NCI-H128 (cell line): ENCODE measurements at regions not wholly inside any gene's neighbourhood (a gene's known extent, or its start where the extent isn't known, plus 50 kb on each side); places are given as distances from the start of the nearest gene placed in this dataset.

ENCODE experiments used
- DNase-seq: peaks from one replicate; lab custom pipeline; 2025; ENCODE audit not compliant: unreplicated experiment; lab: John Stamatoyannopoulos, UW

DNA sequence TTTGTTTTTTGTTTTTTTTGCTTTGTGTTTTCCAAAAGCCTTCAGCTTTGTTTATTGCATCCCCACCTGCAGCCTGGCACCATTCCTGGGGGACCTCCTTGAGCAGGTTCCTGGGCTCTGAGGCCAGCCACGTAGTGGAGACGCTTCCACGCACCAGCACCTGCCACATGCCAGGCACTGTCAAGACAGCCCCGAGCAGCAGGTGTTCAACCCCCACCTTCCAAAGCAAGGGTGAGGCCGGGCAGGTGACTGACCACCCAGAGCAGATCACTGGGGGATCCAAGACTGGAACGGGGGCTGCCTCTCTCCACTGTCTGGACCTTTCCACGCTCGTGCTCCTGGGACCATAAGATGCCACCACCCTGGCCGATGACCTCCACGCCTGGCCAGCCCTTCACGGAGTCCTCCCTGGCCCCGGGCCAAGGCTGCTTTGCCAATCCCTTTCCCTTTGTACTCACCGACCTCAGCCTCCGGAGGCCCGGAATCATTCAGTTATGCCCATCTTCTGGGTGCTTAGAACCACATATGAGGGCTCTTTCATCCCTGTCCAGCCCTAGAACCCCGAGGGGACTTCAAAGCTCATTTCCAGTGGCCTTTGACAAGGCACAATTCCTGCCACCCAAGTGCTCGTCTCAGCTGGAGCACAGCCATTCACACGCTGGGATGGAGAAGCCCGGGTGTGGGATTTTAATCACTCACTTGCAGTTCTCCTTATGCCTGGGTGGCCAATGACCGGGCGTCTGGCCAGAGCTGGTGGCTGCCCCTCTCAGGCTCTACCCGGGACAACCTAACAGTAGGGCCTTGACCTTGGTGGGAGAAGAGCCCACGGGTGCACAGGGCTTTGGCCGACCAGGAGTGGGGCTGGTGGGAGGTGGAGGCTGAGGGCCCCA, 330.8 kb downstream of the NPHP4 start:
- DNase-seq: no peak

DNA sequence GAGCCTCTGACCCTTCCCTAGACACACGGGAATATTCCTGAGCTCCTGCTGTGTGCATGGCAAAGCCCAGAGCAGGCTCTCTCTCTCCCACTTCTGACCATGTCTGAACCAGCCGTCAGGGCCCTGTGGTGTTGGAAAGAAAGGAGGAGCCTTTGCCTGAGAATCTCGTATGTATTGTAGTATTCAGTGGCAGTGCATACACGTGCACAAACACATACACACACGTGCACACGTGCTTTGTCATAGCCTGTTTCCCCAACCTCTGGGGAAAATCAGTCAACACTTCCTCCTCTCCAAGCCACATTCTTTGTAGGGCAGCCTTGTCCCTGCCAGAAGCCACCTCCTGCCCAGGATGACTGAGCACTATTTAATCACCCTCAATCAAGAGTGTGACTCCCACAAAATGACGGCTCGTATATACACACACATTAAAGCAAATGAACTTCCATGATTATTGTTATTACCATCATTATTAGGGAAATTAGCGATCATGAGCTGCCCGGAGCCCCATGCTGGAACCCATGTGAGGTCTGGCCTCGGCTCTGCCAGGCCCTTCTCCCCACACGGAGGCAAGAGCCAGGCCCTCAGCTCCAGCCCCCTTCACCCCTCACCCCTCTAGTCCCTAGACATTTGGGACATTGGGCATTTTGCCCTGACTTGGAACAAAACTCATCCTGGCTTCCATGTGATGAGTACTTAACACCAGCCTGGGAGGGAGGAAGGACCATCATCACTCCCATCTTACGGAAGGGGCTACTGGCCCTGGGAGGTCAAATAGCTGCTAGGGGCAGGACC, 331.9 kb downstream of the NPHP4 start:
- DNase-seq: no peak

DNA sequence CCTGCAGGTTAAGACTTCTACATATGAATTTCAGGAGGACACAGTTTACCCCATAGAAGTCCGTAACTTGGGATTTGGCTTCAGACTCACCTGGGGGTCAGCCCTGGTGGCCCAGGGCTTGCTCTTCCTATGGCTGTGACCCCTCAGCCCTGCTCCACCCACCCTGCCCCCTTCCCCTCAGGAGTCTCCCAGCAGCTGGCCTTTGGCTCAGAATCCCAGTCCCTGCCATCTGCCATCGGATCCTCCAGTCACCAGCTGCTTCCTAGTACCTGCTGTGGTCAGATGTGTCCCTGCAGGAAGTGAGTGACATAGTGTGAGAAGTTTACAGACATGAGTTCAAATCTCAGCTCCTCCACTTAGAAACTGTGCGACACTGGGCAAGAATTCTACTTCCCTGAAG, 332.6 kb downstream of the NPHP4 start:
- no peak for DNase-seq

DNA sequence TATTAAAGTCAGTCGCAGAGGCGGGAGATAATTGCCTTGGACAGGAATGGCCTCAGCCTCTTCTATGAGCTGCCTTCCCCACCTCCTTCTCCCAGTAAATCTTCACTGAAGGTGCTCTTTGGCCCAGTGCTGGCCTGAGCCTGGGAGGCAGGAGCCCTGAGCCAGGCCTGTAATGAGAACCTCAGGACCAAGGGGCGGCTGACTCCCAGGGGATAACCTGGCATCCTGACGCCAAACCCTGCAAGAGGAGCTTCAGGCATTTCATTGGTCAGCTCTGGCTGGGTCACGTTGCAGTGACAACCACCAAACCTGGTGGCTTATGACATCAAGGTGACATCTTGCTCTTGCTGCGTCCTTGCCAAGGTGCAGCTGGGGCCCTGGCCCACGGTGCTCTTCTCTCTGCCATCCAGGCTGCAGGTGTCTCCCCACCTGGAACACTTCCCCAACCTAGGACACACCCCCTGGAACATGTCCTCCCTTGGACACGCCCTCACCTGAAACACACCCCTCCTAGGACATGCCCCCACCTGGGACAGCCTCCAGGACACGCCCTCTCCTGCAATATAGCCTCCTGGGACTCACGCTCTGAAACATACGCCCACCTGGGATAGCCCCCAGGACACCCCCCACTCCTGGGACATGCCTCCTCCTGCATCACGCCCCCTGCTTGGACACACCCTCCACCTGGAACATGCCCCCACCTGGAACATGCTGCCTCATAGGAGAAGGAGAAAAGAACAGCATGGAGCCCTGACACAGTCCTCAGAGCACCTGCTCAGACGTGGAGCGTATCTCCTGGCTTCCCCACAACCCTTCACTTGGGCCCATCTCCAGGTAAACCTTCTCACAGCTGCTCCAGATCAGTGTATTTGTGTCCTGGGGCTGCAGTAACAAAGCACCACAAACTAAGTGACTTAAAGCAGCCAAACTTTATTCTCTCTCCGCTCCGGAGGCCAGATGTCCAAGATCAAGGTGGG, 333.6 kb downstream of the NPHP4 start:
- DNase-seq: no peak

DNA sequence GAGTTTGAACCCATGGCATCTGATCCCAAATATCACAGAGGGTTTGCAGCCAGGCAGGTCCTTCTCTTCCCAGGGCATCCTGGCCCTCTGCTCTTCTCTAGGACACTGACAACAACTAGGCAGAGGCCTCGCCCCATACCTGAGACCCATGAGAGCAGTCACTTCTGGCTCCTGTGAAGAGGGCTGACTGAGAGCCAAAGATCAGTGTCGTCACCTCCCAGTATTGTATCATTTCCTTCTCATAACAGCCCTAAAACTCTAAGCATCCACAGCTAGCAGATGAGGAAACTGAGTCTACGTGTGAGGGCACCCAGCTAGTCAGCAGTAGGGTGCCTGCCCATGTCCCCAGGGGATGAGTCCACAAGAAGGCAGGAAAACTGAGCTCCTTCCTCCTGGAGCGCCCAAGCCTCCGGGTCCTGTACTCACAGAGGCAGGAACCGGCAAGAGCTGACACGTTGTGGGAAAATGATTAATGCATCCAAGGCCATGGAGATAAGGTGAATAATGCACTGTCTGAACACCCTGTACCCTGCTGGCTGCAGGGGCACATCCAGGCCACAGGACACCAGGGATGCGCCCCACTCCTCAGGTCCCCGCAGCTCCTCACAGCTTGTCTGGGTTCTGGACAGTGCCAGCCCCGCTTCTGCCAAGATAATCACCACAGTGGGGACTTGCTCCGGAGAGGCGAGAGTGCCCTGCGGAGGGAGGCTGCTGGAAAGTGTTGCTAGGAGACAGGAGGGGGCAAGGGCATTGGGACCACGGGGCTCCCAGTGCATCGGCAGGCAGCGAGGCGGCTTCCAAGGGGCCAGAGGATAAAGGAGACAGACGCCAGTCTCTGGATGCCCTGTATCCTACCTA, 340.0 kb downstream of the NPHP4 start:
- no peak for DNase-seq

DNA sequence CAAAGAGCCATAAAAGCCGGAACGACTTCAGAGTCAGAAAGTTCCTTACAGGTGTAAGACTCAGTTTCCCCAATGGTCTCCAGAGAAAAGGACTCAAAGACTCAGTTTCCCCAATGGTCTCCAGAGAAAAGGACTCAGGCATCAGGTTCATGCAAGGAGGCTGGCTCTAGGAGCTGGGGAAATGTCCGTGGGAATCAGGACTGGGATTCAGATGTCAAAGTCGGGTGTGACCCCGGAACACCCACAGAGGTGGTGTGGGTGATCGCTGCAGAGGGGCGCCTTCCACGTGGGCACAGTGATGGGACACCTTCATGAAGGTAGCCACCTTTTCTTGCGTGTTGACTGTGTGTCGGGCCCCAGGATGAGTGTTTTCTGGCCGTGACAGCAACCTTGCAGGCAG, 340.8 kb downstream of the NPHP4 start:
- DNase-seq: no peak

DNA sequence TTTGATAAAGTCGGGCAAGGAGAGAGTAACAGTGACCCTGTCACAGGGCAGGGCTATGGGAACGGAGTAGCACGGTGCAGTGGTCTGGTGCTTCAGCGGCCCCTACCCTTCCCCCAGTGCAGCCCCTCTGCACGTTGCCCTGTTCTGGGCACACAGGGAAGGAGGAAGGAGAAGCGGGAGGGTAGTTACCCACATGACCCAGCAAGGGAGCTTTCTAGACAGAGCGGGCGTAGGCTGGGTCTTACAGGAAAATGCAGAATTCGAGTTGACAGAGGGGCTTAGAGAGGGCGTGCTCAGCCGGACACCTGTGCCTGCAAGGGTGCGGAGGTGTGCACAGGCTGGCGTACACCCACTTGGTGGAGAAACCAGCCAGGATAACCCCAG, 341.2 kb downstream of the NPHP4 start:
- DNase-seq: no peak

DNA sequence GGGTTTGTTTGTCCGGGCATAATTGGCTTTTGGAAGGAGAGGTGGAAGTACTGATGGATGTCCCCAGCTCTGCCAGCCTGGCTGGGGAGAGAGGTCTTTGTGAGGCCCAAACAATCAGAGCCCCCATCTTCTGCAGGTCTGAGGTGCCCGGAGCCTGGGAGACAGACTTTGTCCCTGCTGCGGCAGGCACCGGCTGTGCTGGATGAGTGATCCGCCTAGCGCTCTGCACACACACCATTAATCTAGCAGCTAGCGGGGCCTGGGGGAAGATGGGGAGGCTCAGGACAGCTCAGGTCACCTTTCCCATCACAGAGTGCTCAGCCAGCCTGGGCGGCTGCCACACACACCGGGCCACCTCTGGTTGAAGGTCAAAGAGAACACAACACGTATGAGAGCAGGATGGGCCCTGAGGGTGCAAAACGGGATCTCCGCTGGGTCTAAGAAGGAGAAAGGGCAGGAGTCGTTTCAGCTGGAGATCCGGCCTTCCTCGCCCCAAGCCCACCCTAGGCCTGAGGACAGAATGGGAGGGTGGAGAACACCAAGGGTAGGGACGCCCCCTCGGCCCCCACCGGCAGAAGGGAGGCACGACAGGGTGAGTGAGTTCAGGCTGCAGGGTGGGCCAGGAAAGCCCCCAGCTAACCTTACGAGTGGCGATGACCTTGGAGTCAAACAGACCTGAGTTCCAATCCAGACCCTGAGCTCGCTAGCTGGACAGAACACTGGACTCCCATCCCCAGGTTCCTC, 341.8 kb downstream of the NPHP4 start:
- DNase-seq: no peak

DNA sequence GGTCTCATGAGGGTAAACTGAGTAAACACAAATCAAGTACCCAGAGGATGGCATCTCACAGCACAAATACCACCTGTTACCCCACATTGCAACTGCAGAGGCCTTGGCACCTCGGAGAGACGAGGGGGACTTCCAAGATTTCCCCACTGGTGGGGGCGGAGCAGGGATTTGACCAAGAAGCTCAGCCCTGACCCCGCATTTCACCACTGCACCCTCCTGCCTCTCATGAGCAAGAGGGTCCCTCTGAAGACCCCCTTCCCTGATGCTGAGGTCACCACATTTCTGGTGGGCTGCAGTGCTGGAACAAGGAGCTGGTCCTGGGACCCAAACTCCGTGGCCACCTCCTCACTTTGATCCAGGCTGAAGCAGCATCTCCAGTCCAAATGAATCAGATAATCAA, 342.4 kb downstream of the NPHP4 start:
- DNase-seq: no peak

DNA sequence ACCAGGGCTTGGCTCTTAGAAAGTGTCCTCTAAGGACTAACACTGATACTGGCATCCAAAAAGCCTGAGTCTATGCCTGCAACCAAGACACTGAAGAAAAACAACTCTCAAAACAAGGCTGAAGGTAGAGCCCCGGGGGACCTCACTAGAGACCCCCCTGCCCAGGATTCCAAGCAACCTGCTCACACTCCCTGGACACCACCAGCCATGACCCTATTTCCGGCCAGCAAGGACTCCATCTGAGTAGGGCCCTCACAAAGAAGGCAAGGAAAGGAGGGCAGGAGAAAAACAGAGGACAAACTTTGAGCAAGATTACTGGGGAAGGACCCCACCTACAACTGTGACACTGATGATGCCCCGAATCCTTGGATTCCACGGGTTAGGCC, 343.1 kb downstream of the NPHP4 start:
- no peak for DNase-seq

DNA sequence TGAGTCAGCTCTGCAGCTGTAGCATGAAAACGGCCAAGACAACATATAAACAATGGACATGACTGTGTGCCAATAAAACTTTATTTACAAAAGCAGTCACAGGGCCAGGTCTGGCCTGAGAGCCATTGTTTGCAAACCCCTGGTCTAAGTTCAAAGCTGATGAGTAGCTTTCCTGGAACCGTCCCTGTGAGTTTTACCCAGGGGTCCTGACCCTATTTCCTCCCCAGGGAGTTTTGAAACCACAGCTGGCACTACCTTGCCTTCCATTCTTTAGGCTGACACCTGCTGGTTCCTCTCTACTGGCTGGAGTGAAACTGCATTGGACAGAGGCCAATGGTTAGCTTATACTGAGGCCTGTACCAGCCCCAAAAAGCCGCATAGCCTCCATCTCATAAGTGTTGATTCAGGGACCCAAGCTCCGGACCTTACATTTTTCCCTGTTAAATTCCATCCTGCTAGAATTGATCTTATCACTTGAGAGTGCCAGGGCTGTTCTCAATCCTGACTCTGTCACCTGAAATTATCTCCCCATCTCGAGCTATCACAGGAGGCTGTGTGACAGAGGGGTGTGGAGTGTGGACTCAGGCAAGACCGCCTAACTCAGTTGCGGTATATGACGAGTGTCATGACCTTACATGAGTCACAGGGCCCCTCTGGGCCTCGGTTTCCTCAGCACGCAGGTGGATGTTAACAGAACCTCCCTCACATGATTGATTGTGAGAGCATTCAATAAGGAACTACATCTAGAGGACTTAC, 343.6 kb downstream of the NPHP4 start:
- no peak for DNase-seq

DNA sequence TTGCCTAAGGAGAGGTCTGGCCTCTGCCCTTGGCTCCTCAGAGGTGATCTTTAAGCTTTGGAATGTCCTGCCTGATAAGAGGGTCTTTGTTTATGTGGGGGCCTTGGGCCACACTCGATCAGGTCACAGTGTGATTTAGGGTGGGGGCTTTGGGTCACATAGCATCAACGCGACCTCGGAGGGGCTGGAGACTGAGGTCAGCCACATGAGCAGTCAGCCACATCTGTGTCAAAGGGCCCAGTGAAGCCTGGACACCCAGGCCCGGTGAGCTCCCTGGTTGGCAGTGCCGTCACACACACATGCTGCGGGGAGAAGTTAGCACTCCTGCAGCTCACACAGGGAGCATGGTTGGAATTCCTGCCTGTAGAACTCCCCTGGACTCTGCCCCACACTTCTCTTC, 345.0 kb downstream of the NPHP4 start:
- DNase-seq: no peak

DNA sequence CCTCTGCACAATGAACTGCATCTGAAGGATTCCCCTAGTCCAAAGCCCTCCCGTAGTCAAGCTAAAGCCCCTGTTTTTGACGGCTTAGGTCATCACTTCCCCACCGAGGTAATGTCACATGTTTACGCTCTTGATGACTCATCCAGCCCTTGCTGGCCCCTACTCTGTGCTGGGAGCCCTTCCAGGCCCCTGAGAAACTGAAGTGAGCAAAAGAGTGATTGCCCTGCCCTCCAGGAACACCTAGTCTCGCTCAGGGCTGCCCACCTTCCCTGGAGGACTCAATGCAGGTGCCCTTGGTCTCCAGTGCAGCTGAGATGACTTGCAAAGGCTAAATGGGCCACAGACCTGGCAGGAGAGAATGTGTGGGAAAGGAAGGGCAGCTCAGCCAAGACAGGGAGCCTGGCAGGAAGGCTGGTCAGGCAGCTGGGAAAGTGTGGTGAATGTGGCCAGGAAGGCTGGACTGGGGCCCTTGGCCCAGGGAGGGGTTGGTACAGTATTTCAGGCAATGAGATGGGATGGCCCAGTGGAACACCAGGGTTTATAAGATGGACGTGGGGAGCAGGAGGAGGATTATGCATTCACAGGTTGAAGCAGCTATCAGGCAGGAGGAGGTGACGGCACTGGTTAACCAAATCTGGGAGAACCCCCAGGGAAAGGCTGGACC, 345.6 kb downstream of the NPHP4 start:
- DNase-seq: no peak

DNA sequence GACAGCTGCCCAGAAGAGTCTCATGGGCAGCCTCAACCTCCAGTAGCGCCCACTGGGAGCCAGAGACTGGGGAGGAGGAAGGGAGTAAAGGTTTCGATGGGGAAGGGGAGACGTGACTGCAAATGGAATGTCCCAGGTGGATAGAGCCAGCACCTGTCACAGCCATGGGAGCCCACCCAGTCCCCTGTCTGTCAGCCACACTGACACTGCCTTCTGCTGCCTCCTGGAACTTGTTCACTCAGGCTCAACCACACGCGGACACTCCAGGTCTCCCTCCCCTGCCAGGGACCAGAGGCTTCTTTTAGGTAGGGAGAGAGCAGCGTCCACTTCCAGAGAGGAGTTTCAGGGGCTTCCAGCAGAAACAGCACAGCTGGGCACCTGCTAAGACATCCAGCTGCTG, 346.3 kb downstream of the NPHP4 start:
- no peak for DNase-seq

DNA sequence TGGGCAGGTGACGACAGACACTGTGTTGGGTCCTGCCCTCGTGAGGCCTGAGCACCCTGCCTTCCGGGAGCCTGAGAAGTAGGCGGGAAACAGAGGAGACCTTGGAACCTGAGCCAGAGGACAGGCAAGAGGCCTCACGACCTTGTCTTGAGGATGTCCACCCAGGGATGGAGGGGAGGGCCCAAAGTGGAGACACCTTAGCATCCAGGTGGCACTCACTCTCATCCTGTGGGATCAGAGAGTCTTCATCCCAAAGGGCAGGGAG, 347.2 kb downstream of the NPHP4 start:
- no peak for DNase-seq

DNA sequence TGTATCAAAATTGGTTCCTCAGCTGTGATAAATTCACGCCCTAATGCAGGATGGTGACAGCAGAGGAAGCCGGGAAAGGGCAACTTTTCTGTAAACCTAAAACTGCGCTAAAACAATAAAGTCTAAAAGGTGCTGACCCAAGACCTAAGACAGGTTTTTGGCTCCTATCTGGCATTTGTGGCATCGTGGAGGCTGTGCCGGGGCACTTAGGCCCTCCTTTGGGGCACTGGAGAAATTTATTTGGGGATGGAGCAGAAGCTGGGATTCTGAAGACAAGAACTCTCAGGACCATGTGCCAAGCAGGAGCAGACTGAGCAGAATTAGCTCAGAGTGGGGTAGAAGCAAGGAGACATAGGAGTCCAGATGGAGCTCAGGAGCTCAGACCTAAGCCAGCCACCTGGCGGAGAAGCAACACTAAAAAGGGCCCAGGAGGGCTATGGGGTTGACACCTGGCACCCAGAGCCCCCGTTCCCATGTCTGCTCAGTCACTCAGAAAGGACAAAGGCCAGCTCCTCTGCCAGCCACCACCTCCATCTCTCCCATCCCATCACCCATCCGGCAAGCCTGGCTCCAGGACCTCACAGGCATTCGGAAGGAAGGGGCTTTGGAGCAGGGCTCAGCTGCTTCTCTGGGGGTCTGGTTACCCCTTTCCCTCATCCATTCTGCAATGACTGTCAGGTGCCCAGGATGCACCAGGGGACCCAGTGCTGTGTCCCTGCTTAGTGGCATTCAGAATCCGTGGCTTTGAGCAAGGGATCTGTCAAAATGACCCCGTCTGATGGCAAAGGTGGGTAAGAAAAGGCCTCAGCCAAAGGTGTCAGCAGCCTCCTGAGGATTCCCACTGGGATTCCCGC, 347.7 kb downstream of the NPHP4 start:
- DNase-seq: no peak

DNA sequence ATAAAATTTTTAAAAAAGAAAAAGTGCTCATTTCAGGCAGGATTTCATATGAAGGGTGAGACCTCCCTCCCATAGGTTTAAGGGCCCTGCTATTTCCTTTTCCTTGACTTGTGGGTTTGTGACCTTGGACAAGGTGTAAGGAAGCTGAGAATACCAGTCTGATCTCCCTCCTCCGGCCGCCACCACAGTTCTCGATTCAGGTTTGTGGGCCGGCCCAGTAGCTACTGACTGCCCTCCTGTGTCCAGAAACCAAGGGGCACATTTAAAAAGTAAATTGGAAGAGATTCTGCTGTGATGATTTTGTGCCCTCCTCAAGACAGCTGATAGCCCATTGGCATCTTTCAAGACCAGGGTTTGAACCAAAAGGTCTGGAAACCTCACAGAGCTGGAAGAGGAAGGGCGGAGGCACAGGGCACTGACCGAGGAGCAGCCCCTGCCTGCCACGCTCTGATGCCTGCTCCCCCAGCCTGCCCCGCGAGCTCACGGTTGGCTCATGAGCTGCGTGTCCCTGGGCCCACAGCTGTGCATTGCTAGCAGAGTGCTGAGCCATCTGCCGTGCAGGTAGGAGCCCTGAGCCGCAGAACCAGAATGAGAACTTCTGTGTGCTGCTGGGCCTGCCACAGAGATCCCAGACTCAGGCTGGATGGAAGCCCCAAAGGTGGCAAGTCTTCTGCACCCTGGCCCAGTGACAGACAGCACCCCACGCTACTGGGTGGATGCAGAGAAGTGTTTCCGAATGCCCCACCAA, 348.7 kb downstream of the NPHP4 start:
- no peak for DNase-seq
